Renal cortical epithelial cell (primary cell): ENCODE measurements at regions not wholly inside any gene's neighbourhood (a gene's known extent, or its start where the extent isn't known, plus 50 kb on each side); places are given as distances from the start of the nearest gene placed in this dataset.
A peak's percentile ranks its signal among the peaks of the same experiment; 100 is the strongest.

ENCODE experiments used
- DNase-seq: peaks from one replicate; pipeline ENCODE4 v3.0.0-alpha.2; 2011; ENCODE audit warnings: low read depth

DNA sequence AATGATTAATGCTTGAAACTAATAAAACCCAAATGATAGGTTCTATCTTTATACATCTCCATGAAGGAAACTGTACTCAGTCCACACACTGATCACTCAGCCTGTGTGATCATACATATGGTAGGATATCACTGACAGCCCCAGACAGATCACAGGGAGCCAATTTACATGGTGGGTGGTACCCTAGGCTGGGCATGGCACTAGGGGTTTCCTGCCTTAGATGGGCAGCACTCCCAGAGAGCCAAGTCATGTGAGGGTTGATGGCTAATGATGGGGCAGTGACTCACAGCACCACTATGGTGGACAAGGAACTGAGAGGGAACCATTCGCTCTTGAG is 89.6 kb upstream of the PTPRR start:
- no peak for DNase-seq

DNA sequence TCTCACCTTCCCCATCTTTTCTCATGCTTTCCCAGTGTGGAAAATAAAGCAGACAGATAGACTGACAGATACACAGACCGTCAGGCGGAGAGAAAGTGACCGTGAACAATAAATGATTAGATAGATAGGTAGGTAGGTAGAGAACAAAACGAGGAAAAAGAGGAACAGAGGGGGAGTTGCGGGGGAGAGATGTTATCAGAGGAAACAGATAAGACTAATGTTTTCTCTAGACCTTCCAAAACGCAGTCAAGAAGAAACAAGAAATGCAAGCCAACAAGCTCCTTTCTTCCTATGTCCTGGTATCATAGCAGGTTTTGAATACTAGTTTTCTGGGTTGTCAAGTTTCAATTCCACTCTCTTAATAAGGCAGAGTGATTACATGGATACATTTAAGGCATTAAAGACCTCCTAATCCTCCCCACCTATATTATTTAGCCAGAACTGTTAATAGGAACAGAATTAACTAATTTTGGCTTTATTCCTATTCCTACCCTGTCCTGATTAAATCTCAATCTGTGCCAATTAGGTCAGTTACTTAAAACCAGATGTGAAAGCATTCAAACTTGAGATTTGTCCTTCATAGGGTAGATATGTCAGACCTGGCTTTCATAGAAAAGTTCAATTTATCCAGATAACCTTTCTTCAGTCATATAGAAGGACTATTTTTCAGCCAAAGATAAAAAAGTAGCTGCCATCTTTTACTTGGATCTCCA is 89.0 kb upstream of the PTPRR start:
- DNase-seq = no peak

DNA sequence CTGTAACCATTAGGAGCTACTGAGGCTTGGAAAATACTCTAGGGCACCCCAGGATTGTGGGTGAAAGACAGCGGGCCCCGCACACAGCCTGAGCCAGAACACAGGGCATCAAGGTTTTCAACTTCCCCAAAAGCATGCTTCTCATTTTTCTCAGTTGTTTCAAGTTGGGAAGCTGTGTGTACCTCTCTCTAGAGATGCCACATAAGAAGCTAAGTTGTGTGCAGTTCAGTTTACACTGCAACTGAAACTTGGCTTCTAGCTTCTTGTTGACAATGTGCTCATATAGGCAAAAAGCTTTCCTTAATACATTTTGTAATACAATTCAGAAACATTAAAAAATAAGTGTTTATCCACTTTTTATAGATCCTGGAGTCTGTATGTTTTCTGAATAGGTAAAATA is 88.1 kb upstream of the PTPRR start:
- DNase-seq = no peak

DNA sequence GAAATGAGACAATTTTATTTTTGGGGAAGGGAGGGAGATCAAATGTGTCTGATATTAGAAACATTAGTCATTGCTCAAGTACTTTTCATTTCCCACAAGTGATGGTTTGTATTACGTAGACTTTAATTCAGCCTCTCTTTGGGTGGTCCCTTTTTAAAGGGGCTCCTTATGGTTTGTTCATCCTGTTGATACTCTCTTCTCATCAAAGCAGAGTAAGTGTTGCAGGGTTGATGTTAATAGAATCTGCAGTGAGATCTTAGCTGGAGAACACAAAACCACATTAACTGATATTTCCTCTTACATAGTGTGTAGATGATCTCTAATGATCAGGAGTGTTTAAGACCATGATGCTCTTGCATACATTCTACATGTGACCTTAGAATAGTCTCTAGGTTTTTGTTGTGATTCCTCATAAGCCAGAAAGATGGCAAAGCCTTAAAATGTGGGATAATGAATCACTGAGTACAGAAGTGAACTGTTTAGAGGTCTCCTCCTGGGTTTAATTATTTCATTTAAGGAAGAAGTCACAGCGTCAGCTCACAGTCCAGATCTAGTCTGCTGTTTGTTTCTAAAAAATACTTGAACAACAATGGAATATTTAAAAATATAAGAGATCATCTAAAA is 87.4 kb upstream of the PTPRR start:
- no peak for DNase-seq

DNA sequence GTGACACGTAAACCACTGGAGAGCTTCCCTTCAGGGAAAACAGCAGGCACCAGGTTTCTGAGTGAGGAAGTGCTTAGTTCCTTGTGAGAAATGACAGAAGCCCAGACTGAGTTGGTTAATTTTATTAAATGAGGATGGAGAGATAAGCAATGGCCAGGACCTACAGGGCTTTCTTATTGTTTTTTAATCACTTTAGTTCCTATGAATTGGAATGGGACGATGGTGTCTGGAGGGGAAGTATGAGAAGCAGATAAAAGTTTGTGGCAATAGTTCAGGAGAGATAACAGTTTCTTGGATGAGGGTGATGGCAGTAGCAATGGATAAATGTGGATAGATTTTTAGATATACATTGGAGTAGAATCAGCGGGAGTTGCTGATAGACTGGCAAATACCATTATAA is 86.5 kb upstream of the PTPRR start:
- DNase-seq = no peak

DNA sequence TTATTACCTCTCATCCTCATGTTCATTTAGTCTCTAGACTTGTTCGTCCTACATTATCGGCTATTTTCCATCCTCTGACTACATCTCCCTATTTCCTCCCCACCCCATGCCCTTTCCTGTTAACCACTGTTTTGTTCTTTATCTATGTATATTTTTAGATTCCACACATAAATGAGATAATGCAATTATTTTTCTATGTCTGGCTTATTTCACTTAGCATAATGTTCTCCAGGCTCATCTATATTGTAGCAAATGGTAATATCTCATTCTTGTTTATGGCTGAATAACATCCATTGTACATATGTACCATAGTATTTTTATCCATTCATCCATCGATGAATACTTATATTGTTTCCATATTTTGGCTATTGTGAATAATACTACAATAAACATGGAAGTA is 84.6 kb upstream of the PTPRR start:
- DNase-seq = no peak

DNA sequence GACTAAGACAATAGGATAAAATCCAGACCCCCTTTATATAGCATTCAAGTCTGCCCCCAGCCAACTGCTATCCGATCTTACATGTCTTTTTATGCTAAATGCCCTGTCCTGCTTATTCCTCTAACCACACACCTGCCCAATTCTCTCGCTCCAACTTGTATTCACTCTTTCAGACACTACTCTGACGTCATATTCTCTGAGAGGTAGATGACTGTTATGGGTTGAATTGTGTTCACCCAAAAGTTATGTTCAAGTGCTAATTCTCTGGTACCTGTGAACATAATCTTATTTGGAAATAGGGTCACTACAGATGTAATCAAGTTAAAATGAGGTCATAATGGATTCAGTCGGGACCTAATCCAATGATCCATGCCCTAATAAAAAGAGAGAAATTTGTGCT is 84.0 kb upstream of the PTPRR start:
- no peak for DNase-seq

DNA sequence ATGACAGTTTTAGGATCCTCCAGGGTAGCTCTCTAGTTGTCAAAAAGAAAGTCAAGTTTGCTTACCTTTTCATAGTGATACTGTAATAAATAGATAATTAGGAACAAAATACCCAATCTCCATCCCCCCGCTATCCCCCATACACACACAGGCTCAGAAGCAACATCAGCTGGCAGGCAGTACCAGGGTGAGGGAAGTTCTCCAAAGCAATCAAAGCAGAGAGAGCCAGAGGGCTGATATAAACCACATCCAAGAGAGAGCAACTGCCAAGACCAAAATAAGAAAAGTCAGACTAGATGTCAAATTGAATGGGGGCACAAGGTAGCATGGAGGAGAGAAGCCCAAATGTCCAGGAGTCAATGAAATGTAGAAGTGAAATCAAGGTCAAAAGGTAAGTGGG is 80.2 kb upstream of the PTPRR start:
- DNase-seq = no peak

DNA sequence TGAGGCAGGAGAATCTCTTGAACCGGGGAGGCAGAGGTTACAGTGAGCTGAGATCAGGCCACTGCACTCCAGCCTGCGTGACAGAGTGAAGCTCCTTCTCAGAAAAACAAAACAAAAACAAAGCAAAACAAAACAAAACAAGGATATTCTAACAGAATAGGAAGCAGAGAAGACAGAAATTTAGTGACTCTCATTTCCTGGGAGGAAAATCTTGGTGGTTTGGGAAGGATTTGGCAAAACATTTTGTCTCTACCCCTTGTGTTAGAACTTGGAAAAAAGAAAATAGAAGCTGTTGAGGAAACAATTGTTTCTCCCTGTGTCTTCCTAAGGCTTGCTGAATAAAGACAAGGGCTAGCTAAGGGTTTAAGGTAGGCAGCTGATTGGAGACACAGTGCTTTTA is 79.7 kb upstream of the PTPRR start:
- no peak for DNase-seq

DNA sequence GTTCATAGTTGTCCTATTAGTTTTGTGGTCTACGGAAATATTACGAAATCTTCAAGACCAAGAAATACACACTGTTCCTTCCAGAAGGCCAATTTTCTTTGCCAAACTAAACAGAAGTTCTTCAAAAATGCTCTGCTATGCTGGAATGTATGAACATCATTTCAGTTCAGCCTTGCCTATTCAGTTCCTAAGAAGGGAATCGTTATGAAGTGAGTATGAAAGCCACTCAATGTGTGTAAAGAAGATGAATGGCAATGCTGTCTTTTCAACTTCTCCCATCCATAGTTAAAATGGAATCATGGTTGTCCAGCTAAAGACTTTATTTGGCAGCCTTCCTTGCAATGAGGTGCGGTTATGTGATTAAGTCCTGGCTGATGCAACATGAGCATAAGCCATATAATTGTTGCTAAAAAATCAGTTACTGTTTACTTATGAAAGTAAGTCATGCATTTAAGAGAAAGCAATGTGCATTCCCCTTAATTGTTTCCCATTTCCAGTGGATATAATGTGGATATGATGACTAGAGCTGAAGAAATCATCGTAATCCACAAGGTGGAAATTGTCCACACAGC is 73.8 kb upstream of the PTPRR start:
- DNase-seq = peak; percentile 81

DNA sequence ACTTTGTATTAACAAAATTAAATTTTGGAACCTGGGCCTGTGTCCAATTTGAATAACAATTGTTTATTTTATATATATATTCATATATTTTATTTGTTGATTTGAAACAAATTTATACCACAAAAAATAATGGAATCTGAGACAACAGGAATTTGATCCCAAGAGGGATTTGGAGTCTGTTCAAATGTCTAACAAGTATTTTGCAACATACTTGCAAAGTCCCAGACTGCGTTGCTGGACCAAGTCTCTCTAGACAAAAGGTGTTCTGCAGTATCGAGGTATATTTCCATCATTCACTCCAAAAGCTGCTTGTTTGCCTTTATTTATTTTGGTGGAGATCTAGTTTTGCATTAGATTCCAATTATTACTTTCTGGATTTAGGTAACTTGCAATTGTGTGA is 68.7 kb upstream of the PTPRR start:
- DNase-seq = no peak

DNA sequence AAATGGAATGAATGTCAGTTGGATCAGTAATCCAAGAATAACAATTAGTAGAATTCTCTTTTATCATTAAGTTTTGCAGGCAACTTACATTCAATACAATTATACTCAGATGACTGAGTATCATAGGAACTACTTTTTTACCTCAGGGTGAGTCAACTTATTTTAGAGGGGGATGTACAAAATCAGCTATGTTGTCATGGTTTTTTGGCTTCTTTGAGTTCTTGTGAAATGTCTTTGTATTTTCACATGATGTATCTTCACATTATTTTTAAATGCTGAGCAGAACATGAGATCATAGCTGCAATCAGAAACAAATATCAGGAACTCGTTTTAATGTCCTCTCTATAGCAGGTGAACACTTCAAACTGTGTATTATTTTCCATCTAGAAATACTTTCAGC is 65.3 kb upstream of the PTPRR start:
- DNase-seq = no peak

DNA sequence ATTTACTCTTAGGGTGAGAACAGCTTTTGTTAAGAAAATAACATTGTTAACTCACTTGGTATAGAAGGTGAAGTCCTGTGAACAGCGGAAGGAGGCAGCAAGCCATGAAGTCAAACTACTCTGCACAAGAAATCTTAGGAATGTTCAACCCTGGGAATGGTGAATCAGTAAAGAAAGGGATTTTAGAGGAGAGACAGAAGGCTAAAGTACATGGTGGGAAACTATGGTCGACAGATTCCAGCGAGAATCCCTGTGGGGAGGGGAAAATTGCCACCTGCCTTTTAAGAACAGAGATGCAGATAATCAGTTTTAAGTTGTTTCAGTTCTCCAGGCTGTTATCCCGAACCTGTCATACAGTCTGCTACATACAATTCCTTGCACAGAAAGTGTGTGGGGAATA is 63.2 kb upstream of the PTPRR start:
- DNase-seq = peak; percentile 58

DNA sequence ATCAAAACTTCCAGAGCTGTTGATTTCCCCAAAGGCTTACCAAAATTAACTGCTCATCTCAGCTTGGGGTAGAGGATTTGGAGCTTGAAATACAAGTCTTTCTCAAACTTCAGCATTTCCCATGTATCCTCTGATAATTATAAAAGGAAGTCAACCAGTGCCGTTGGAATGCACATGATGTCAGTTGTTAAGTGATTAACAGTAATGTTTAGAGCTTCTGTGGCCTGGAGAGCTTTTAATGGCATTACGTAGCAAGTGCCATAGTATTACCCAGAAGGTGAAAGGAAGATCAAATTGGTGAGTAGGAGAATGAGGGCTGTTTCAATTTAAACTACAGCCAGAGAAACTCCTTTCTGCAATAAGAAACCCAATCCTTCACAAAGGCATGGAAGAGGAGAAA is 62.5 kb upstream of the PTPRR start:
- peak; percentile 47 for DNase-seq

DNA sequence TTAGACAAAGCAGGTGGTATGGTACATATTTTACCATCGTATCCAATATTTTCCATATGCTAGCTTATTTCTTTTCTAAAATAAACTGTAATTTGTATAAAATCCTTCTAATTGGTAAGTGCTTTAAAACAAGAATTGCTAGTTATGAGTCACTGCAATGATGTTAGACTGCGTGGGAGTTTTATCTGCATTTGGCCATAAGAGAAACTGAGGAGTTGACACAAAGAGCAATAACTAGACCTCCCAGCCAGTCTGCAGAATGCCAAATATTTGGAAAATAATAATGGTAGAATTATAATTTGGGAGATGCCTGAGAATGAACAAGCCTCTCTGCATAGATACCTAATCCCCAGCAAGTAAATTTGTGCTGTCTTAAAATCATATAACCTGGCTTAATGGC is 61.7 kb upstream of the PTPRR start:
- DNase-seq = peak; percentile 34

DNA sequence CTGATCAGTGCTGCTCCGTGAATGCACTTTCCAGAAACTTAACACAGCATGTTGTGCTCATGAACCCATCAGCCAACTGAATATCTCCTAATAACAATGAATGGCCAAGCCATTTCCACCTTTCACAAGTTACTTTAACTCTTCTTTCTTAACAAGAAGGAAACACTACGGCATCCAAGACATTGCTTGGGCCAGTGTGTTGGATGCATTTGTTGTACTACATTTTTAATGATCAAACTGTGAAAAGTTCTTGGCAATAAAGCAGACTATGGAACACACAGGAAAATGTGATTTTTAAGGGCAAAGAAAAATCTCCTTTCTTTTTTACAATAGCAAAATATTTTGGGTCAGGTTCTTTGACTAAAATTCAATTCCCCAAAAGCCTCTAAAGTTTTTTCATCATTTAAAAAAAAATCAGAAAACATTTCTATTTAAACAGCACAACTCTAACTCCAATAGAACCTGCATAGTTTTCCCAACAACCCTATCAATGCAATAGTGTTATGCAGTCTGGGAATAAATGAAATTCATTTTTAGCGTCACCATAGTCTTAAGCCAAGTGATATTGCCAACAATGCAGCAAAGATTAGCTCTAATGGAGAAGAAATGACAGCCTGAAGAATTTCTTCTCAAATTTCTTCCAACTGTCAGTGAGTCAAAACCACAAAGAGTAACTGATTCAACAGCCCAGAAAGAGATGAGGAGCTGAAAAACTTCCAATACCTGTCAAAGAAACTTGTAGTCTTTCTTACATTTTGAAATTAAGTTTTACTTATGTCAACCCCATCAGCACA is 50.7 kb upstream of the PTPRR start:
- DNase-seq = peak; percentile 34
